BLaER1 (cell line): ENCODE measurements at regions not wholly inside any gene's neighbourhood (a gene's known extent, or its start where the extent isn't known, plus 50 kb on each side); places are given as distances from the start of the nearest gene placed in this dataset.
"Not testable (repeated sequence)": the region's sequence is repeated elsewhere in the genome, so short reads cannot be mapped to it uniquely, and the experiment has no call there.

Source experiments
- H3K27ac ChIP-seq: shearing (Covaris generic); formaldehyde crosslinking; 2 replicates; pipeline ENCODE4 v1.8.1; 2022
- H3K27me3 ChIP-seq: shearing (Covaris generic); formaldehyde crosslinking; 2 replicates; pipeline ENCODE4 v1.8.1; 2022
- H3K36me3 ChIP-seq: shearing (Covaris generic); formaldehyde crosslinking; 2 replicates; pipeline ENCODE4 v1.8.1; 2022
- H3K4me1 ChIP-seq: shearing (Covaris generic); formaldehyde crosslinking; 2 replicates; pipeline ENCODE4 v1.8.1; 2022
- H3K4me2 ChIP-seq: shearing (Covaris generic); formaldehyde crosslinking; 2 replicates; pipeline ENCODE4 v1.8.1; 2022
- H3K4me3 ChIP-seq: shearing (Covaris generic); formaldehyde crosslinking; 2 replicates; pipeline ENCODE4 v1.8.1; 2022
- H3K9ac ChIP-seq: shearing (Covaris generic); formaldehyde crosslinking; 2 replicates; pipeline ENCODE4 v1.8.1; 2022
- H3K9me3 ChIP-seq: shearing (Covaris generic); formaldehyde crosslinking; 2 replicates; pipeline ENCODE4 v1.8.1; 2022
- H4K20me1 ChIP-seq: shearing (Covaris generic); formaldehyde crosslinking; 2 replicates; pipeline ENCODE4 v1.8.1; 2022
- Cebpa-rat ChIP-seq: shearing (Covaris generic); IDR thresholded peaks from 2 replicates; pipeline ENCODE4 v1.8.1; 2022

- Histone ChIP-seq H3K27ac (no peak overlapping the region), H3K9ac (no peak overlapping the region), H3K9me3 (peaks cover 7% of the 10 kb centered on the region), H3K4me1 (no peaks in the 10 kb centered on the region), H4K20me1 (no peaks in the 10 kb centered on the region), H3K36me3 (no peaks in the 10 kb centered on the region), H3K4me3 (no peak overlapping the region), H3K27me3 (peaks cover 30% of the 10 kb centered on the region), H3K4me2 (no peak overlapping the region)
- TF ChIP-seq Cebpa-rat: no peak
Measured at GRCh38 chrX:155819966-155820491, 61.1 kb upstream of the VAMP7 start.

DNA sequence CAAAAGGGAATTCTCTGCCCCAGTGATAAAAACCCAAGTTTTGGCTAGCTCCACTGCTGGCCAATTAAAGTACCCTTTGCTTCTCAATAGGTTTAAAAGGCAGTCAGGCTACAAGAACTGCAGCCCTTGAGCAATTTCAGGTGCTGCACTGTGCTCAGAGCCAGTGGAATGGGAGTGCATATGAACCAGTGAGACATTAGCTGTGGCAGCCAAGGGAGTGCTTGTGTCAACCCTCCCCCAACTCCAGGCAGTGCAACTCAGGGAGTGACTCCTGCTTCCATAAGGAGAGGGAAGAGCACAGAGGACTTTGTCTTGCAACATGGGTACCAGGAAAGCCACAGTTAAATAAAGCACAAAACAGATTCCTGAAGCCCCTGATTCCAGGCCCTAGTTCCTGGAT lies 61.6 kb upstream of the VAMP7 start:
- peaks cover 7% of the 10 kb centered on the region; the same call in 1 of the 2 replicates for H3K9me3 ChIP-seq
- H3K36me3 ChIP-seq: no peaks in the 10 kb centered on the region
- H3K9ac ChIP-seq: no peak overlapping the region
- H3K4me2 ChIP-seq: no peak overlapping the region
- H3K4me1 ChIP-seq: no peaks in the 10 kb centered on the region
- H3K27me3 ChIP-seq: peaks cover 27% of the 10 kb centered on the region
- no peaks in the 10 kb centered on the region for H4K20me1 ChIP-seq
- H3K4me3 ChIP-seq: no peak overlapping the region
- H3K27ac ChIP-seq: no peak overlapping the region
- TF ChIP-seq Cebpa-rat: no peak

DNA sequence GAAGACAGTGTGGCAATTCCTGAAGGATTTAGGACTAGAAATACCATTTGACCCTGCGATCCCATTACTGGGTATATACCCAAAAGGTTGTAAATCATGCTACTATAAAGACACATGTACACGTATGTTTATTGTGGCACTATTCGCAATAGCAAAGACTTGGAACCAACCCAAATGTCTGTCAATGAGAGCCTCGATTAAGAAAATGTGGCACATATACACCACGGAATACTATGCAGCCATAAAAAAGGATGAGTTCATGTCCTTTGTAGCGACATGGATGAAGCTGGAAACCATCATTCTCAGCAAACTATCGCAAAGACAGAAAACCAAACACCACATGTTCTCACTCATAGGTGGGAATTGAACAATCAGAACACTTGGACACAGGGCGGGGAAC lies 66.8 kb upstream of the VAMP7 start:
- not testable (repeated sequence) for H4K20me1 ChIP-seq

GRCh38 chrX:155779831-155780230 lies 101.3 kb upstream of the VAMP7 start:
- Histone ChIP-seq H3K4me2 (no peak overlapping the region), H3K9me3 (no peaks in the 10 kb centered on the region)
- TF ChIP-seq Cebpa-rat: no peak

More for the DNA sequence above, 66.8 kb upstream of the VAMP7 start:
- H3K36me3 ChIP-seq, H3K9me3 ChIP-seq, H3K4me1 ChIP-seq, H3K9ac ChIP-seq, H3K4me3 ChIP-seq, H3K27ac ChIP-seq, H3K4me2 ChIP-seq, H3K27me3 ChIP-seq: not testable (repeated sequence)

GRCh38 chrX:155778844-155779553 lies 102.1 kb upstream of the VAMP7 start:
- Histone ChIP-seq H4K20me1 (no peaks in the 10 kb centered on the region), H3K4me1 (no peaks in the 10 kb centered on the region), H3K9me3 (no peaks in the 10 kb centered on the region), H3K27ac (no peak overlapping the region), H3K36me3 (no peaks in the 10 kb centered on the region), H3K4me3 (no peak overlapping the region), H3K9ac (no peak overlapping the region), H3K27me3 (peaks cover 29% of the 10 kb centered on the region), H3K4me2 (no peak overlapping the region)
- TF ChIP-seq Cebpa-rat: no peak

More at GRCh38 chrX:155779831-155780230, 101.3 kb upstream of the VAMP7 start:
- H3K27me3 ChIP-seq: peaks cover 23% of the 10 kb centered on the region
- H4K20me1 ChIP-seq: no peaks in the 10 kb centered on the region
- no peak overlapping the region for H3K9ac ChIP-seq
- H3K27ac ChIP-seq: no peak overlapping the region
- no peaks in the 10 kb centered on the region for H3K4me1 ChIP-seq
- H3K4me3 ChIP-seq: no peak overlapping the region
- H3K36me3 ChIP-seq: no peaks in the 10 kb centered on the region

DNA sequence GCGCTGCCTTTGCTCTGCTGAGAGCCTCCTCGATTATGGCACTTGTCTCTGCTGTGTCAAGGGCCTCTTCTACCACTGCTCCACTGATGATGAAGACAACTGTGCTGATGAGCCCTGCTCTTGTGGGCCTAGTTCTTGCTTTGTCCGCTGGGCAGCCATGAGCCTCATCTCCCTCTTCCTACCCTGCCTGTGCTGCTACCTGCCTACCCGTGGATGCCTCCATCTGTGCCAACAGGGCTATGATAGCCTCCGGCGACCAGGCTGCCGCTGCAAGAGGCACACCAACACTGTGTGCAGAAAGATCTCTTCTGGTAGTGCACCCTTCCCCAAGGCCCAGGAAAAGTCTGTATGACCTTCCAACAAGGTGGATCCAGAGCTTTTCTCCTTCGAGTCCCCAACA lies 106.8 kb upstream of the VAMP7 start:
- TF ChIP-seq Cebpa-rat: no peak
- no peaks in the 10 kb centered on the region for H3K36me3 ChIP-seq
- H3K27ac ChIP-seq: no peak overlapping the region
- no peaks in the 10 kb centered on the region for H3K4me1 ChIP-seq
- peaks cover 43% of the 10 kb centered on the region for H3K27me3 ChIP-seq
- H3K4me2 ChIP-seq: no peak overlapping the region
- no peak overlapping the region for H3K4me3 ChIP-seq
- H4K20me1 ChIP-seq: no peaks in the 10 kb centered on the region
- no peaks in the 10 kb centered on the region for H3K9me3 ChIP-seq
- no peak overlapping the region for H3K9ac ChIP-seq

GRCh38 chrX:155767876-155768769 lies 113.0 kb upstream of the VAMP7 start:
- Histone ChIP-seq H3K9me3 (no peaks in the 10 kb centered on the region), H3K4me2 (no peak overlapping the region), H3K27ac (no peak overlapping the region), H3K4me3 (no peak overlapping the region), H3K9ac (no peak overlapping the region), H3K36me3 (no peaks in the 10 kb centered on the region), H3K27me3 (peaks cover 57% of the 10 kb centered on the region), H4K20me1 (no peaks in the 10 kb centered on the region), H3K4me1 (no peaks in the 10 kb centered on the region)
- no peak for TF ChIP-seq Cebpa-rat

- no peak overlapping the region for H3K9ac ChIP-seq
- H4K20me1 ChIP-seq: no peaks in the 10 kb centered on the region
- H3K9me3 ChIP-seq: no peaks in the 10 kb centered on the region
- H3K4me2 ChIP-seq: peak overlapping the region; percentile 19; the same call in 1 of the 2 replicates
- no peaks in the 10 kb centered on the region for H3K36me3 ChIP-seq
- no peak overlapping the region for H3K27ac ChIP-seq
- H3K4me3 ChIP-seq: no peak overlapping the region
- H3K4me1 ChIP-seq: no peaks in the 10 kb centered on the region
- no peak for TF ChIP-seq Cebpa-rat
- H3K27me3 ChIP-seq: peaks cover 57% of the 10 kb centered on the region
Measured at GRCh38 chrX:155767051-155767875, 113.9 kb upstream of the VAMP7 start.

- no peaks in the 10 kb centered on the region for H3K9me3 ChIP-seq
- no peak for TF ChIP-seq Cebpa-rat
- no peak overlapping the region for H3K9ac ChIP-seq
- peaks cover 48% of the 10 kb centered on the region for H3K27me3 ChIP-seq
- no peak overlapping the region for H3K4me3 ChIP-seq
- no peaks in the 10 kb centered on the region for H3K36me3 ChIP-seq
- no peaks in the 10 kb centered on the region for H3K4me1 ChIP-seq
- no peak overlapping the region for H3K27ac ChIP-seq
- no peaks in the 10 kb centered on the region for H4K20me1 ChIP-seq
- H3K4me2 ChIP-seq: no peak overlapping the region
Measured at GRCh38 chrX:155766321-155766720, 114.8 kb upstream of the VAMP7 start.
